ENCODE measurements at regions not wholly inside any gene's neighbourhood (a gene's known extent, or its start where the extent isn't known, plus 50 kb on each side); places are given as distances from the start of the nearest gene placed in this dataset.
"Not testable (repeated sequence)": the region's sequence is repeated elsewhere in the genome, so short reads cannot be mapped to it uniquely, and the experiment has no call there.

- in situ Hi-C loops (cut with HindIII; ENCODE audit: low pct_unique_long_range_greater_than_20kb, low sequenced_read_pairs): no loop called here
- no peak for DNase-seq (ENCODE audit: low read depth)
Measured at GRCh38 chr1:143665606-143666005, 306.2 kb downstream of the FAM72C start.

- DNase-seq (ENCODE audit: low read depth); in situ Hi-C loops (cut with HindIII; ENCODE audit: low pct_unique_long_range_greater_than_20kb, low sequenced_read_pairs): not testable (repeated sequence)
Measured at GRCh38 chr1:143663056-143663455, 308.7 kb downstream of the FAM72C start.

- DNase-seq (ENCODE audit: low read depth): no peak
- in situ Hi-C loops (cut with HindIII; ENCODE audit: low pct_unique_long_range_greater_than_20kb, low sequenced_read_pairs): no loop called here
Measured at GRCh38 chr1:143661418-143662101, 310.2 kb downstream of the FAM72C start.

GRCh38 chr1:143660354-143660941, 311.3 kb downstream of the FAM72C start:
- DNase-seq (ENCODE audit: low read depth): no peak
- in situ Hi-C loops (cut with HindIII; ENCODE audit: low pct_unique_long_range_greater_than_20kb, low sequenced_read_pairs): no loop called here

DNA sequence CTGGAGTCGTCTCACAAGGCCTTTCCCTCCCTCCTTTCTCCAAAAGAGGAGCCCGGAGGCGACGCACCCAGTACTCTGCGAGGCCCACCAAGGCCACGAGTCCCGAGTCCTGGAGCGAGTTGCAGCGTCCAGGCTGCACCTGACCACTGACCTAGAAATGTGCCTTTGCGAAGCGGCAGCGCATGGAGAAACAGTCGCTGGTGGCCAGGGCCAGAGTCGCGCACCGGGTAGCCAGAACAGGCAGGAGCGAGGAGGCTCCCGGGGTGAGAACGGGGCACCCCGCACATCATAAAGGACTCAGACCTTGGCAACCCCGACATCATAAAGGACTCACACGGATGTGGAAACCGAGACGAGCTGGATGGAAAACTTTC, 318.4 kb downstream of the FAM72C start:
- in situ Hi-C loops (cut with HindIII; ENCODE audit: low pct_unique_long_range_greater_than_20kb, low sequenced_read_pairs): no loop called here
- DNase-seq (ENCODE audit: low read depth): no peak

DNA sequence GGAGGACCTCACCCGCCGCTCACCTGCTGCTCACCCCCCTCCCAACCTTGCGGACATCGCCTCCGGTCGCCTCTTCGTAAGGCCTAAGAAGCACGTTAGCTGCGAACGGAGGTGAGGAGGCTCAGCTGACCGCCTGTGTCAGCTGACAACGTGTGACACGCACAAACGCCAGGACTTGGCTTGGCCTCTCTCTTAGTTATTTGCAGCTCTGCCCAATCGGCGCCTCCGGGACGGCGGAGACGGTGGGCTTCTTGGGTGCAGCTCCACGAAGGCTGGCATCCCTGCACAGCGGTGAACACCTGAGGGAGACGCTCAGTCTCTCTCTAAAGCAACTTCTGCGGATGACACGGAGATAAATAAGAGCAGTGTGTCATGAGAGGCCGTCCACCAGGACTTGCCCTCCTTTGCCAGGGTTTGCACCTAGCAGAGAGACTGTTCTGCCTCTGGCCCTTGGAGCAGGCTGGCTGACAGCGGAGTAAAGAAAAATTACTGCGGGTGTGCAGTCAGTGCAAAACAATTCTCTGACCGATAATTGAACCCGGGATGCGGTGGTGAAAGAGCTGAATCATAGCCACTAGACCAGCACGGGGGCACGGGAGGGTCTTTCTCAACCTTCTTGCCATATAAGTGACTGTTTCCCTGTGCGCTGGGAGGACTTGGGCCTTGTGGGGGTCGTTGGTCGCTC, 318.9 kb downstream of the FAM72C start:
- no peak for DNase-seq (ENCODE audit: low read depth)
- in situ Hi-C loops (cut with HindIII; ENCODE audit: low pct_unique_long_range_greater_than_20kb, low sequenced_read_pairs): no loop called here

GRCh38 chr1:143652187-143652586, 319.6 kb downstream of the FAM72C start:
- in situ Hi-C loops (cut with HindIII; ENCODE audit: low pct_unique_long_range_greater_than_20kb, low sequenced_read_pairs): no loop called here
- DNase-seq (ENCODE audit: low read depth): no peak

GRCh38 chr1:143651350-143651992, 320.3 kb downstream of the FAM72C start:
- no peak for DNase-seq (ENCODE audit: low read depth)
- in situ Hi-C loops (cut with HindIII; ENCODE audit: low pct_unique_long_range_greater_than_20kb, low sequenced_read_pairs): no loop called here

- DNase-seq (ENCODE audit: low read depth); in situ Hi-C loops (cut with HindIII; ENCODE audit: low pct_unique_long_range_greater_than_20kb, low sequenced_read_pairs): not testable (repeated sequence)
Measured at GRCh38 chr1:143644035-143644434, 327.8 kb downstream of the FAM72C start.

DNA sequence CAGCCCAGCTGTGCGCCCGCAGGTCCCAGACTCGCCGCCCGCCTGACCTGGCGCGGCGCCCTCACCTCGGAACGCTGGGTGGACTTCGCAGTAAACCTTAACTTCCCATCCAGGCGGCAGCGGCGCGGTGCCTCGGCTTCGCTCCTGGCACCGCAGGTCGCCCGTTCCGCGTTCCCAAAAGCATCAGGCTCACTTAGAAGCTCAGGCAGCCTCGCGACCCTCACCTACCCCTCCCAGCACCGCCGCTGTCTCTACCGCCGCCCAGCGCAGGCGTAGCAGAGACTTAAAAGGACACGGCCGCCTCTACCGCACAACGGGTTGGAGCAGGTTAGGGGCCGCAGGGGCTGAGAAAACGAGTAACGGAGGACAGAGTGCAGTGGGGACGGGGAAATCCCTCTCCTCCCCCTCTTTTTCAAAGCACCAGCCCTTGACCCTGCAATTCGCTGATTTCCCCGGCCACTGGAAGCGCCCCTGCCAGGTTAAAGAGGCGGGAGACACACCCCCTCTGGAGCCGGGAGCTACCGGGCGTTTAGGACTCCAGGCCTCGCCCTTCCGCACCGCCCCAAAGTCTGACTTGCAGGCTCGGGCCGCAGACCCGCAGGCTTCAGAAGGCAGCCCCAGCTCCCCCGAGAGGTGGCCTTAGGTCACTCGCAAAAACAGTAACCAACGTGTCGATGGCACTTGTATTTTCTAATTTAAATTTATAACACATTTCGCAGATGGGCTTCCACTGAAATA, 328.5 kb downstream of the FAM72C start:
- in situ Hi-C loops (cut with HindIII; ENCODE audit: low pct_unique_long_range_greater_than_20kb, low sequenced_read_pairs): no loop called here
- no peak for DNase-seq (ENCODE audit: low read depth)

GRCh38 chr1:143625886-143626285, 345.9 kb downstream of the FAM72C start:
- in situ Hi-C loops (cut with HindIII; ENCODE audit: low pct_unique_long_range_greater_than_20kb, low sequenced_read_pairs): no loop called here
- no peak for DNase-seq (ENCODE audit: low read depth)

DNA sequence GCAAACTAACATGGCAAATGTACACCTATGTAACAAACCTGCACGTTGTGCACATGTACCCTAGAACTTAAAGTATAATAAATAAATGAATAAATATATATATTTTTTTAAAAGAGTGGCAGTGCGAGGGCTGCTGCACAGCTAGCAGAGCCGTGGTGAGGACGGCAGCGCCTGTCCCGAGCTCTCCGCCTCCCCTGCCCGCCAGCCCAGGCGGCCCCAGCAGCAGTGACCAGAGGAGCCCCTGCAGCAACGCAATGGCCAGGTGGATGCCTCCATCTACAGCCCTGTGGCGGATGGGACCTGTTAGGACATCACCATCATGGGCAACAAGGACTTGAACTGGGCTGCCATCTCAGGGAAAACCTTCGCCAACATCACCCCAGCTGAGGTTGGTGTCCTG, 351.9 kb downstream of the FAM72C start:
- in situ Hi-C loops (cut with HindIII; ENCODE audit: low pct_unique_long_range_greater_than_20kb, low sequenced_read_pairs): no loop called here
- DNase-seq (ENCODE audit: low read depth): no peak

DNA sequence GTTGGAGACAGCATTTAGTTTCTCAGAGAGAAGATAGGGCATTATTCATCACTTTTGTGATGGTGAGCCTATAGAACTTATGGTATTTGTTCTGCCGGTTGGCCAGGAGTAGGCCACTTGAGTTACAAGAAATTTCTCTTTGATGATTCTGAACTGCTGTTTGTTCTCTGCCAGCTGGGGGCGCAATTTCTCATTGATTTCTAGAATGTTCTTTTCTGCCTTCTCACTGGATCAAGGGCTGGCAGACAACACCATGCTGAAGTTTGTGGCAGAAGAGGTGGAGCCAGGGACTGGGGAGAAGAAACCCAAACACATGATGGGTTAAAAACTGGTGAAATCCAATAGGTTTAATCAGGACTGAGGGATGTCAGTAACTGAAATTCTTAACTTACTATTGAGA, 360.6 kb downstream of the FAM72C start:
- no peak for DNase-seq (ENCODE audit: low read depth)
- in situ Hi-C loops (cut with HindIII; ENCODE audit: low pct_unique_long_range_greater_than_20kb, low sequenced_read_pairs): no loop called here

GRCh38 chr1:143610196-143610595, 361.6 kb downstream of the FAM72C start:
- in situ Hi-C loops (cut with HindIII; ENCODE audit: low pct_unique_long_range_greater_than_20kb, low sequenced_read_pairs): no loop called here
- no peak for DNase-seq (ENCODE audit: low read depth)

GRCh38 chr1:143604887-143605286, 366.9 kb downstream of the FAM72C start:
- no peak for DNase-seq (ENCODE audit: low read depth)
- in situ Hi-C loops (cut with HindIII; ENCODE audit: low pct_unique_long_range_greater_than_20kb, low sequenced_read_pairs): no loop called here

DNA sequence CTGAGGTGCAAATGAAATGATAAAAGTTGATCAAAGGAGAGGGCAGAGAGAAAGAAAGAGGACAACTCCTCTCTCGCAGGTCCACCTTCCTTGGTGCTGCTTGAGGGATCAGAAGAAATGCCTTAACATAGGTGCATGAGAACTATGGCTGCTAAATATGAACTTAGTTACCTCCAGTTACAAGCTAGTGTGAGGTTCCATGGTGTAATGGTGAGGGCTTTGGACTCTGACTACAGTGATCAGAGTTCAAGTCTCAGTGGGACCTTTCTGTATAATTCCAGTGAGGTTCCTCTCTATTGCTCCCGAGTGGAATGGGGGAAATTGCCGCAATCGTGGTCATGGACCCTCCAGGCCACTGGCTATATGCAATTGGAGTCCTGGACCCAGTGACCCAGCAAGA, 387.3 kb downstream of the FAM72C start:
- DNase-seq (ENCODE audit: low read depth): no peak
- in situ Hi-C loops (cut with HindIII; ENCODE audit: low pct_unique_long_range_greater_than_20kb, low sequenced_read_pairs): no loop called here

GRCh38 chr1:143574891-143575520, 396.8 kb downstream of the FAM72C start:
- no peak for DNase-seq (ENCODE audit: low read depth)
- in situ Hi-C loops (cut with HindIII; ENCODE audit: low pct_unique_long_range_greater_than_20kb, low sequenced_read_pairs): no loop called here

GRCh38 chr1:143572661-143573060, 399.1 kb downstream of the FAM72C start:
- DNase-seq (ENCODE audit: low read depth); in situ Hi-C loops (cut with HindIII; ENCODE audit: low pct_unique_long_range_greater_than_20kb, low sequenced_read_pairs): not testable (repeated sequence)
